GM20000 (cell line): ENCODE measurements at regions not wholly inside any gene's neighbourhood (a gene's known extent, or its start where the extent isn't known, plus 50 kb on each side); places are given as distances from the start of the nearest gene placed in this dataset.
"Not testable (repeated sequence)": the region's sequence is repeated elsewhere in the genome, so short reads cannot be mapped to it uniquely, and the experiment has no call there.

Experiments used
- DNase-seq: peaks from one replicate; pipeline ENCODE4 v3.0.0; 2012; ENCODE audit warnings: low spot score
- CTCF ChIP-seq: IDR thresholded peaks from 2 replicates; pipeline ENCODE4 v1.5.1; 2012; ENCODE audit warnings: mild to moderate bottlenecking, control low read depth; ENCODE audit errors: extremely low read depth, missing control alignments

- no peak for DNase-seq
- TF ChIP-seq CTCF, result no peak
These were observed 111.6 kb downstream of the CRYBB2 start for GRCh38 chr22:25331050-25331449.

GRCh38 chr22:25331911-25332310, 112.5 kb downstream of the CRYBB2 start:
- DNase-seq, result not testable (repeated sequence)

- no peak for DNase-seq
- no peak for TF ChIP-seq CTCF
These were observed 112.9 kb downstream of the CRYBB2 start for GRCh38 chr22:25332386-25332785.

- peak; percentile 30 for TF ChIP-seq CTCF
- peak; percentile 54 for DNase-seq
These were observed 114.7 kb downstream of the CRYBB2 start for GRCh38 chr22:25334162-25334490.

GRCh38 chr22:25334631-25335030, 115.2 kb downstream of the CRYBB2 start:
- not testable (repeated sequence) for DNase-seq

- DNase-seq, result not testable (repeated sequence)
These were observed 115.8 kb downstream of the CRYBB2 start for GRCh38 chr22:25335276-25335675.

- not testable (repeated sequence) for DNase-seq
These were observed 121.1 kb downstream of the CRYBB2 start for GRCh38 chr22:25340536-25340935.

GRCh38 chr22:25344366-25344765, 124.9 kb downstream of the CRYBB2 start:
- DNase-seq, result not testable (repeated sequence)

GRCh38 chr22:25346859-25347751, 127.7 kb downstream of the CRYBB2 start:
- no peak for DNase-seq
- no peak for TF ChIP-seq CTCF

GRCh38 chr22:25347752-25348102, 128.3 kb downstream of the CRYBB2 start:
- DNase-seq, result no peak
- TF ChIP-seq CTCF, result no peak
